HL-60 (cell line): ENCODE measurements at regions not wholly inside any gene's neighbourhood (a gene's known extent, or its start where the extent isn't known, plus 50 kb on each side); places are given as distances from the start of the nearest gene placed in this dataset.

Source experiments
- DNase-seq, 2 experiments: peaks; one replicate each; pipeline ENCODE4 v3.0.0-alpha.2; 2010 to 2020; ENCODE audit warnings: low read depth in 1 of 2, low spot score in 1 of 2
- H3K27ac ChIP-seq: fragments of 250-450 bp; sonication (Bioruptor Pico); replicated peaks from 2 replicates; pipeline ENCODE4 v1.5.1; 2020; ENCODE audit warnings: mild to moderate bottlenecking, moderate library complexity
- H3K27me3 ChIP-seq: fragments of 250-450 bp; sonication (Bioruptor Pico); 2 replicates; pipeline ENCODE4 v1.5.1; 2021; ENCODE audit warnings: mild to moderate bottlenecking, moderate library complexity; ENCODE audit not compliant: insufficient read depth, poor library complexity, severe bottlenecking
- H3K4me3 ChIP-seq: replicated peaks from 2 replicates; pipeline ENCODE4 v1.5.1; 2011; ENCODE audit warnings: mild to moderate bottlenecking, control low read depth, low read length; ENCODE audit not compliant: insufficient read depth
- GABPA ChIP-seq: IDR thresholded peaks from 2 replicates; pipeline ENCODE4 v1.6.1; 2012; ENCODE audit warnings: low read depth
- POLR2AphosphoS5 ChIP-seq: IDR thresholded peaks from 2 replicates; pipeline ENCODE4 v1.6.1; 2012; ENCODE audit warnings: low read depth
- SPI1 ChIP-seq: IDR thresholded peaks from 2 replicates; pipeline ENCODE4 v1.6.1; 2012; ENCODE audit warnings: low read depth, mild to moderate bottlenecking, borderline replicate concordance
- TF ChIP-seq, protein P1 (sequence below): IDR thresholded peaks from one replicate; pipeline ENCODE4 v1.5.1; 2011; ENCODE audit warnings: low read length, control low read depth, inconsistent platforms; ENCODE audit not compliant: insufficient read depth
- TF ChIP-seq, protein P2 (sequence below): IDR thresholded peaks from 2 replicates; pipeline ENCODE4 v1.6.1; 2012; ENCODE audit warnings: low read depth; ENCODE audit not compliant: insufficient replicate concordance

DNA sequence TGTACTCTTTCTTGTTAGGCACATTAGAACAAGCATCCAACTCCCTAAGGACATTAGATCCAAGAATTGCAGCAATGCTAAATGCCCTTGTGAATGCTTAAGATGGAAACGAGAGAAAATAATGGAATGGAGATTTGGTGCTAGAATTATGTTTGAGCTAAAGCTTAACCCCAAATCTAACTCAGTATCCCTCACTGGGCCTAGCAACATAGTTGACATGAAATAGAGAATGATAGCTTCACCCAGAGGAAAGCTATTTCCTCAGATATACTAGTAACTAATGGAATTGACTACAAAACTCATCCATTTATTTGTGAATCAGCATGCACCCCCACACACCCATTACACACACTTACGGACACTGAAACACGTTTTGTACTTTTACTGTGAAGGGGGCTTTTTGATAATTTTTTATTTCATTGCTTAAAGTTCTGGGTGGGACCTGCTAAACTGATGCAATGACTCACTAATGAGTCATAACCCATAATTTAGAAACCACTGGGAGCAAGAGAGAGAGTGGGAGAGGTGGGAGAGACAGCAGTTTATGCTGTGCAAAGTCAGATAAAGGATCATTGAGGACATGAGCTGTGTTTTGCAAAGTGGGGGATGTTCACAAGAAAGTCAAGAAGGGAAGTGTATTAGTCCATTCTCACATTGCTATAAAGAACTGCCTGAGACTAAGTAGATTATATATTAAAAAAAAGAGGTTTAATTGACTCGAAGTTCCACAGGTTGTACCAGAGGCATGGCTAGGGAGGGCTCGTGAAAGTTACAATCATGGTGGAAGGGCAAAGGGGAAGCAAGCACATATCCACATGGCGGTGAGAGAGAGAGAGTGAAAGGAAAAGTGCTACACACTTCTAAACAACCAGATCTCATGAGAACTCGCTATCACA lies 382.7 kb downstream of the SFMBT2 start:
- TF ChIP-seq GABPA (no peak), POLR2AphosphoS5 (no peak), SPI1 (no peak)
- TF ChIP-seq, protein P1, sequence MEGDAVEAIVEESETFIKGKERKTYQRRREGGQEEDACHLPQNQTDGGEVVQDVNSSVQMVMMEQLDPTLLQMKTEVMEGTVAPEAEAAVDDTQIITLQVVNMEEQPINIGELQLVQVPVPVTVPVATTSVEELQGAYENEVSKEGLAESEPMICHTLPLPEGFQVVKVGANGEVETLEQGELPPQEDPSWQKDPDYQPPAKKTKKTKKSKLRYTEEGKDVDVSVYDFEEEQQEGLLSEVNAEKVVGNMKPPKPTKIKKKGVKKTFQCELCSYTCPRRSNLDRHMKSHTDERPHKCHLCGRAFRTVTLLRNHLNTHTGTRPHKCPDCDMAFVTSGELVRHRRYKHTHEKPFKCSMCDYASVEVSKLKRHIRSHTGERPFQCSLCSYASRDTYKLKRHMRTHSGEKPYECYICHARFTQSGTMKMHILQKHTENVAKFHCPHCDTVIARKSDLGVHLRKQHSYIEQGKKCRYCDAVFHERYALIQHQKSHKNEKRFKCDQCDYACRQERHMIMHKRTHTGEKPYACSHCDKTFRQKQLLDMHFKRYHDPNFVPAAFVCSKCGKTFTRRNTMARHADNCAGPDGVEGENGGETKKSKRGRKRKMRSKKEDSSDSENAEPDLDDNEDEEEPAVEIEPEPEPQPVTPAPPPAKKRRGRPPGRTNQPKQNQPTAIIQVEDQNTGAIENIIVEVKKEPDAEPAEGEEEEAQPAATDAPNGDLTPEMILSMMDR, result no peak
- TF ChIP-seq, protein P2, sequence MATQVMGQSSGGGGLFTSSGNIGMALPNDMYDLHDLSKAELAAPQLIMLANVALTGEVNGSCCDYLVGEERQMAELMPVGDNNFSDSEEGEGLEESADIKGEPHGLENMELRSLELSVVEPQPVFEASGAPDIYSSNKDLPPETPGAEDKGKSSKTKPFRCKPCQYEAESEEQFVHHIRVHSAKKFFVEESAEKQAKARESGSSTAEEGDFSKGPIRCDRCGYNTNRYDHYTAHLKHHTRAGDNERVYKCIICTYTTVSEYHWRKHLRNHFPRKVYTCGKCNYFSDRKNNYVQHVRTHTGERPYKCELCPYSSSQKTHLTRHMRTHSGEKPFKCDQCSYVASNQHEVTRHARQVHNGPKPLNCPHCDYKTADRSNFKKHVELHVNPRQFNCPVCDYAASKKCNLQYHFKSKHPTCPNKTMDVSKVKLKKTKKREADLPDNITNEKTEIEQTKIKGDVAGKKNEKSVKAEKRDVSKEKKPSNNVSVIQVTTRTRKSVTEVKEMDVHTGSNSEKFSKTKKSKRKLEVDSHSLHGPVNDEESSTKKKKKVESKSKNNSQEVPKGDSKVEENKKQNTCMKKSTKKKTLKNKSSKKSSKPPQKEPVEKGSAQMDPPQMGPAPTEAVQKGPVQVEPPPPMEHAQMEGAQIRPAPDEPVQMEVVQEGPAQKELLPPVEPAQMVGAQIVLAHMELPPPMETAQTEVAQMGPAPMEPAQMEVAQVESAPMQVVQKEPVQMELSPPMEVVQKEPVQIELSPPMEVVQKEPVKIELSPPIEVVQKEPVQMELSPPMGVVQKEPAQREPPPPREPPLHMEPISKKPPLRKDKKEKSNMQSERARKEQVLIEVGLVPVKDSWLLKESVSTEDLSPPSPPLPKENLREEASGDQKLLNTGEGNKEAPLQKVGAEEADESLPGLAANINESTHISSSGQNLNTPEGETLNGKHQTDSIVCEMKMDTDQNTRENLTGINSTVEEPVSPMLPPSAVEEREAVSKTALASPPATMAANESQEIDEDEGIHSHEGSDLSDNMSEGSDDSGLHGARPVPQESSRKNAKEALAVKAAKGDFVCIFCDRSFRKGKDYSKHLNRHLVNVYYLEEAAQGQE, result no peak
- no peak overlapping the region for H3K4me3 ChIP-seq
- H3K27ac ChIP-seq, result no peak overlapping the region; the same call in 1 of the 2 replicates
- DNase-seq, result peak; percentile 5 to 17
- no peaks in the 10 kb centered on the region for H3K27me3 ChIP-seq

DNA sequence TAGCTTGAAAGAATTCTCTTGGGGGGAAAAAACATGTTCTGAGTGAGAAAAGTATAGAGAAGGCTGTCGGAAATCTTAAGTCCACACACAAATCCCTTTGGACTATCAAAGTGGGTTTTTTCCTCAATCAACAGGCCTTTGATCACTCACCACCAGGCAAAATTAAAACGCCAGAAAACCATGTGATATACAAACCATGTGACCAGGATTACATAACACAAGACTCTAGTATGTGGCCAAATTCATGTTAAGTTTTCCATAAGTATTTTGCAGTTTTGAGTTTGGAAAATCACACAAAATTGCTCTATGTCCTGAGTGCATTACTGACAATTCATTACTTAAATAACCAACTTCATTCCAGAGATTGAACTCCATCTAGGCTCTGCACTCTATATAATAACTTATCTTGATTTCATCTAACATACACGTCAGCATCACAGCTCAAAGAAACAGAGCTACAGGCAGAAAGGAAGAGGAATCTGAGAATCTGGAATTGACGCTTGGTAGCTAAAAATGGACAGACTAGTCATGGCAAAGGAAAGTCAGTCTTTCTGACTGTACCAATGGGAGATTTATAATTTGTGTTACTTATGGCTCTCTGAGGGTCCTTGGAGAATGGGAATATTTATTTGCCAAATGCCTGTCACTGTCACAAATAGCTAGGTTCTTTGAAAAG lies 383.5 kb downstream of the SFMBT2 start:
- TF ChIP-seq, protein P1, result no peak
- TF ChIP-seq POLR2AphosphoS5 (no peak), GABPA (no peak), SPI1 (no peak)
- TF ChIP-seq, protein P2, result no peak
- Histone ChIP-seq H3K4me3 (no peak overlapping the region), H3K27me3 (no peaks in the 10 kb centered on the region), H3K27ac (no peak overlapping the region)
- no peak for DNase-seq

DNA sequence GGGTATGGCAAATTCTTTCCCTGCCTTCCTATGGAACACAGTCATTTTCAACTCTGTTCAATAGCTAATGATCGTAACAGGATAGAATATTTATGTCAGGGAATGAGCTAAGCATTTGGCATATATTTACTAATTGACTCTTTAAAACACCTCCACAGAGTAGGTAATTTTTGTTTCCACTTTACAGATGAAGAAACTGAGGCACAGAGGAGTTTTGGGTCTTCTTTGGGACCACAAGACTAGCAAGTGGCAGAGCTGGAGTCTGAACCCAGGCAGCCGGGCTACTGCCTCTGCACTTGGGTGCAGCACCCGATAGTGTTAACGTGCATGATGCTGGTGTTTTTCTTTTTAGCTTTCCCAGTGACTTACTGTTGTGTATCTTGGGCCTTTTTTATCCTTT lies 384.0 kb downstream of the SFMBT2 start:
- no peak overlapping the region for H3K27ac ChIP-seq
- no peak overlapping the region for H3K4me3 ChIP-seq
- TF ChIP-seq, protein P2, result no peak
- no peak for TF ChIP-seq POLR2AphosphoS5
- TF ChIP-seq, protein P1, result no peak
- TF ChIP-seq SPI1, result no peak
- no peak for TF ChIP-seq GABPA
- DNase-seq, result no peak
- no peaks in the 10 kb centered on the region for H3K27me3 ChIP-seq
